ENCODE measurements at regions not wholly inside any gene's neighbourhood (a gene's known extent, or its start where the extent isn't known, plus 50 kb on each side); places are given as distances from the start of the nearest gene placed in this dataset.

DNA sequence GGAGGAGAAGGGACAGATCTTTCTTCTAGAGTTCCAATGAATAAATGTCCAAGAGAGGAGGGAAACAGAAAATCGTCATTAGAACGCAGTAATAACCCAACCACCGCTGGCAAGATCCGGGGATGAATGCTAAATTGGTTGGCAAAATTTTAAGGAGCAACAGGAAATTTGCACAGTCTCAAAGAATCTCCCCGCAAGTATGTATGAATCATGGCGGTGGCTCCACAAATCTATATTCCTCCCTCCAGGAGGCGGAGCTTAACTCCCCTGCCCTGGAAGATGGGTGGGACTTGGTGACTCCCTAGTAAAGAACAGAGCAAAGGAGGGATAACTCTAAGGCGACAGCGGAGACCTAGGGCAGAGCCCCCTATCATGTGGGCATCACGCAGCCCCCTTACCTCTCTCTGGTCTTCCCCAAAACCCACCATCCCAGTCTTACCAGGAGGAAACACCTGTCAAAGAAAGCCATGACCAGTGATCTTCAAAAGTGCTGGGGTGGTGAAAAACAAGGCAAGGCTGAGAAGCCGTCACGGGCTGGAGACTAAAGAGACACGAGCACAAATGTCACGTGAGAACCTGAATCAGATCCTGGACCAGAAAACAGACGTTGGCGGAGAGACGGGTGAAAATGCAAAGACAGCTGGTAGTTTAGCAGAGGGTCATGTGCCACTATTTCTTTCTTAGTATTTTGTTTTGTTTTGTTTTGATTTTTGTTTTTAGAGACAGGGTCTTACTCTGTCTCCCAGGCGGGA lies 125.8 kb downstream of the NCOR2 start:
- no peak for DNase-seq

DNA sequence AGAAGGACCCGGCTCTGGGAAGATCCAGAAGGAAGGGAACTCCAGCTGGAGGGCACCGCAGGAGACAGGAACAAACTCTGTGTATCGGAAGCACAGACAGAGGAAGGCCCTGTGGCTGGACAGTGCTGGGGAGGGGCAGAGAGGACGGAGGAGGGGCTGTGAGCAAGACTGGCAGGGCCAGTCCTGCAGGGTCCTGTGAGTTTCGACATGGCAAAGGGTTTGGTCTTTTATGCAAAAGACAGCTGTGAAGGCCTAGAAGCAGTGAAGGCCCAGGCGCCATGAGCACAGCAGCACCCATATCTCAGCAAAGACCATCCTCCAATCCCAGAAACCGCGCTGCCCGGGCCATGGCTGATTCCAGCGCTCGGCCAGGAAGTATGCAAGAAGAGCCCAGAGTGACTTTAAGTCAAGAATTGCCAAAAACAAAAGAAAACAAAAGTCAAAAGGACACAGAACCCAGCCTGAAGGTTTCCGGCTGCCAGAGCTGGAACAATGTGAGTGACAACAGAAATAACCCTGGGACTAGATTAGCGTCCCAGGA lies 126.5 kb downstream of the NCOR2 start:
- DNase-seq: no peak

DNA sequence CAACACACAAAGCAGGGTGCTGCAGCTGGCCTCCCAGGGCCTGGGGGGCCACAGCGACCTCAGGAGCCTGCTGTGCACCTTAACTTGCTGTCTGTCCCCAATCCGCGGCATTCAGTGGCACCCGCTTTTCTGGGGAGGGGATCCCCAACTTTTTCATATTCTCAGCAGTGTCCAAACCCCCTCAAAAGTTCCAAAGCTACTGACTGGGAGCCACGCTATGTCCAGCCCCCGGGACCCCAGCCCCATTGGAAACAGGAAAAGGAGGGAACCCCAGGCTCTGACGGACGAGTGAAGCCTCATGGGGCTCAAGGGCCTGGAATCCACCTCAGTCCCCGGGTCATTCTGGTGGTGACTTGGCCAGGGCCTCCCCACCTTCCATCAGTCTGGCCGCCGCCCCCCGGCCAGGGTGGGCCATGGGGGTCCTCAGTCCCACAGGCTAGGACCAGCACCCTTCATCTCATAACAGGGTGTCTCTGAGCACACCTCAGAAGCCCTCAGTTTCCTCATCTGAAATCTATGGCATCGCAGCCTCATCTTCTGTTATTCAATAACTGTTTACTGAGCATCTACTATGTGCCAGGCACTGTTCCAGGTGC lies 127.3 kb downstream of the NCOR2 start:
- no peak for DNase-seq

GRCh38 chr12:124438437-124439056 lies 128.9 kb downstream of the NCOR2 start:
- DNase-seq: no peak

GRCh38 chr12:124437617-124438436 lies 129.6 kb downstream of the NCOR2 start:
- DNase-seq: no peak

GRCh38 chr12:124437121-124437520 lies 130.3 kb downstream of the NCOR2 start:
- no peak for DNase-seq

DNA sequence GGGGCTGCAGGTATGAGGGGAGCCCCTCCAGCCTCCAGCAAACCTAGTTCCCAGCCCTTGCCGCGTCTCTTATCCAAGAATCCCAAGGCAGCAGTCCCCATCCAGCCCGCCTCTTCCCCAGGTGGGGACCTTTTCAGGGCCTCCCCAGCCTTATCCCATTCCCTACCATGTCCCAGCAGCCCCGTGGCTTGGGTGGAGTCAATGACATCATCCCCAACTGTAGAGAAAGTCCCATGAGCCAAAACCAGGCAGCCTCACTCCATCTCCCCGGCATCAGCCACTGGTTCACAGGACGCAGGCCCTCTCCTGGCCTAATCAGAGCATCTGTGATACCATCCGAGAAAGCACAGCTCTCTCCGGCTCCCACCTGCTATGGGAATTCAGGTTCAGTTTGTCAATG lies 131.0 kb downstream of the NCOR2 start:
- DNase-seq: no peak

GRCh38 chr12:124435806-124436345 lies 131.5 kb downstream of the NCOR2 start:
- DNase-seq: no peak

- DNase-seq: no peak
Observed at GRCh38 chr12:124434951-124435805, 132.2 kb downstream of the NCOR2 start.

GRCh38 chr12:124434354-124434753 lies 133.1 kb downstream of the NCOR2 start:
- no peak for DNase-seq

GRCh38 chr12:124433879-124434278 lies 133.5 kb downstream of the NCOR2 start:
- DNase-seq: no peak

GRCh38 chr12:124433147-124433874 lies 134.1 kb downstream of the NCOR2 start:
- no peak for DNase-seq

GRCh38 chr12:124432376-124432775 lies 135.0 kb downstream of the NCOR2 start:
- DNase-seq: no peak

DNA sequence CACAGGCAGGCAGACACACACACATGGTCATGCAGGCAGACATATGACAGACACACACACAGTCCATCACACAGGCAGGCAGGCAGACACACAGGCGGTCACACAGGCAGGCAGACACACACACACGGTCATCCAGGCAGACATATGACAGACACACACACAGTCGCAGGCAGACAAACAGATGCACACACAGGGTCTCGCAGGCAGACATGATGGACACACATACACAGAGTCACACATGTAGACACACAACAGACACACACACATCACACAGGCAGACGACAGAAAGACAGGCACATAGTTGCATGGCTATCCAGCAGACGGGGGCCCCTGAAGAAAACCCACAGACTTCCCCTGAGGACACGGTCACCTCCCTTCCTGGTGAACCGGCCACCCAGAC lies 135.4 kb downstream of the NCOR2 start:
- no peak for DNase-seq

DNA sequence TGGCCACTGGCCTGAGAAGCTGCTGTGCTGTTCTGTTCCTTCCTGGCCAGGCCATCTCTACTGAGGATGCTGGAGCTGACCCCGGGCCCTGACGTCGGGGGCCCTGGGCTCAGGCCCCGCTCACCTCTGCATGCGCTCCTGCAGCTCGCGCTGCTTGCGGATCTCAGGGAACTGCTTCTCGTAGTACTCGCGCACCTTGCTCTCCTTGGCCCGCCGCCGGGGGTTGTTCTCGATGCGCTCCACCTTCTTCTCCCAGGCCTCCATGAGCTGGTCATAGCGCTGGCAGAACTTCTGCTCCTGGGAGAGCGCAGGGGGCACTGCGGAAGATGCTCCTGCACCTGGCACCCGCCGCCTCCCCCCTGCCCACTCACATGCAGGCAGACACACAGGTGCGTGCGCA lies 135.6 kb downstream of the RFLNA start:
- DNase-seq: no peak

DNA sequence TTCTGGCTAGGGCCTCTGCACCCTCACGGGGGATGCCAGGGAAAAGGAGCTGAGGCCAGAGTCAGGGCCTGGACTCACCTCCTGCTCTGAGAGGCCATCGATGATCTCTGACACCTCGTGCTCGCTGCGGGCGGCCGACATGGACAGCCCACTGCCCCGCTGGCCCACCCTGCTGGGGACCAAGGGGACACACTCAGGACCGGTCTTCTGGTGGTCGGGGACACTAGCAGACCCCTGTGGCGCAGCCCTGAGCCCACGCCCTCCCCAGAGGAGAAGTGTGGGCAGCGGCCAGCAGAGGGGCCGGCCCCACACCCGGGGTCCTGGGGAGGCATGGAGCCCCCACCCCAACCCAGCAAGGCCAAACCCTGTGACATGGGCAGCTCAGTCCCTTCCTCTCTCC lies 134.6 kb downstream of the RFLNA start:
- DNase-seq: no peak

- DNase-seq: no peak
Observed at GRCh38 chr12:124428792-124429281, 133.9 kb downstream of the RFLNA start.

- no peak for DNase-seq
Observed at GRCh38 chr12:124428136-124428791, 133.4 kb downstream of the RFLNA start.

GRCh38 chr12:124426594-124427555 lies 132.0 kb downstream of the RFLNA start:
- no peak for DNase-seq

Measured in activated naive CD4-positive, alpha-beta T cell (primary cell).